ENCODE measurements at regions not wholly inside any gene's neighbourhood (a gene's known extent, or its start where the extent isn't known, plus 50 kb on each side); places are given as distances from the start of the nearest gene placed in this dataset.

DNA sequence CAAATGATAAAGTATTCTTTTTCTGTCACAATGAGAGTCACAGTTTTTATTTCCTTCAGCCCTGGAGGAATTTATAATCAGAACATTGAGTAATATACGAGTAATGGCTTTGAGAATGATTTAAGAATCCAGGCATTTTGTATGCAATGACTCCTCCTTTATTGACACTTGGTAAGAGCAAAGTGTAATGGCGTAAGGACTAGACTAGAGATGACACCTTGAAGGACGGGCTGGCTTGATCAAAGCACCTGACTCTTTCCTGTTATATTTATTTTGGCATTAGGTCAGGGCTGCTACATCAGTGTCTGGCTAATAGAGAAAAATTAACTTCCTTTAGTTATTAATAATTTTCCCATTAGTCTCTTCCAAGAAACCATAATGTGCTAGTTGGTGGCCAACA is 482.4 kb upstream of the GCFC2 start:
- TF ChIP-seq, protein P1, sequence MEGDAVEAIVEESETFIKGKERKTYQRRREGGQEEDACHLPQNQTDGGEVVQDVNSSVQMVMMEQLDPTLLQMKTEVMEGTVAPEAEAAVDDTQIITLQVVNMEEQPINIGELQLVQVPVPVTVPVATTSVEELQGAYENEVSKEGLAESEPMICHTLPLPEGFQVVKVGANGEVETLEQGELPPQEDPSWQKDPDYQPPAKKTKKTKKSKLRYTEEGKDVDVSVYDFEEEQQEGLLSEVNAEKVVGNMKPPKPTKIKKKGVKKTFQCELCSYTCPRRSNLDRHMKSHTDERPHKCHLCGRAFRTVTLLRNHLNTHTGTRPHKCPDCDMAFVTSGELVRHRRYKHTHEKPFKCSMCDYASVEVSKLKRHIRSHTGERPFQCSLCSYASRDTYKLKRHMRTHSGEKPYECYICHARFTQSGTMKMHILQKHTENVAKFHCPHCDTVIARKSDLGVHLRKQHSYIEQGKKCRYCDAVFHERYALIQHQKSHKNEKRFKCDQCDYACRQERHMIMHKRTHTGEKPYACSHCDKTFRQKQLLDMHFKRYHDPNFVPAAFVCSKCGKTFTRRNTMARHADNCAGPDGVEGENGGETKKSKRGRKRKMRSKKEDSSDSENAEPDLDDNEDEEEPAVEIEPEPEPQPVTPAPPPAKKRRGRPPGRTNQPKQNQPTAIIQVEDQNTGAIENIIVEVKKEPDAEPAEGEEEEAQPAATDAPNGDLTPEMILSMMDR (conservative IDR thresholded peaks at IDR 0.05) = no peak
- no peak for TF ChIP-seq ZFX (IDR thresholded peaks at IDR 0.05)

Measured in C4-2B (cell line).